ENCODE measurements at regions not wholly inside any gene's neighbourhood (a gene's known extent, or its start where the extent isn't known, plus 50 kb on each side); places are given as distances from the start of the nearest gene placed in this dataset.

DNA sequence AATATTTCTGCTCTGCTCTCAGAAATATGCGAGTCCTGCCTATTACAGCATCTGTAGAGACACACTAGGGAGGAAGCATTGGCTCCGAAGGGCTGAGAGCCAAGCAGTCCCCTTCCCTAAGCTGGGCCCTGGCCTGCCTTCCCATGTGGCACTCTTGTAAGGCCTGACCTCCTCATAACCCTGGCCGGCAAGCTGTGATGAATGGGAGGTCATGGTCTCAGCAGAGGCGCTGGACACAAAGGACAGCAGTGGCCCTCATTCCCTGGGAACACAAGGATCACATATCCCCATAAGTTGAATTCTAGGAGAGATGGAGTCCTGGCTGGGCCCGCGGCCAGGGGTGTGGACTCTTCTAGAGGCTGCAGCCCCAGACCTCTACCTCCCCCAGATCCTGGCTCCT lies 483.3 kb downstream of the ZNF536 start:
- H3K79me2 ChIP-seq (ENCODE audit: insufficient read depth, low read depth, low read length), result no peaks in the 10 kb centered on the region
- ChIA-PET POLR2A (no interaction called here), CTCF (ENCODE audit: unreplicated experiment) (no interaction called here)
- H3K36me3 ChIP-seq (ENCODE audit: insufficient read depth, low read length), result no peaks in the 10 kb centered on the region
- H3K9me3 ChIP-seq (ENCODE audit: low read length), result no peaks in the 10 kb centered on the region
- H3K27ac ChIP-seq (ENCODE audit: low read depth, low read length, poor library complexity, severe bottlenecking), result no peak overlapping the region
- H3K4me2 ChIP-seq (ENCODE audit: low read length), result no peak overlapping the region
- H4K20me1 ChIP-seq (ENCODE audit: insufficient read depth, low read length), result no peaks in the 10 kb centered on the region
- no peak for TF ChIP-seq EZH2phosphoT487 (IDR thresholded peaks at IDR 0.05; ENCODE audit: borderline replicate concordance, low read depth, low read length)
- TF ChIP-seq, protein P1, sequence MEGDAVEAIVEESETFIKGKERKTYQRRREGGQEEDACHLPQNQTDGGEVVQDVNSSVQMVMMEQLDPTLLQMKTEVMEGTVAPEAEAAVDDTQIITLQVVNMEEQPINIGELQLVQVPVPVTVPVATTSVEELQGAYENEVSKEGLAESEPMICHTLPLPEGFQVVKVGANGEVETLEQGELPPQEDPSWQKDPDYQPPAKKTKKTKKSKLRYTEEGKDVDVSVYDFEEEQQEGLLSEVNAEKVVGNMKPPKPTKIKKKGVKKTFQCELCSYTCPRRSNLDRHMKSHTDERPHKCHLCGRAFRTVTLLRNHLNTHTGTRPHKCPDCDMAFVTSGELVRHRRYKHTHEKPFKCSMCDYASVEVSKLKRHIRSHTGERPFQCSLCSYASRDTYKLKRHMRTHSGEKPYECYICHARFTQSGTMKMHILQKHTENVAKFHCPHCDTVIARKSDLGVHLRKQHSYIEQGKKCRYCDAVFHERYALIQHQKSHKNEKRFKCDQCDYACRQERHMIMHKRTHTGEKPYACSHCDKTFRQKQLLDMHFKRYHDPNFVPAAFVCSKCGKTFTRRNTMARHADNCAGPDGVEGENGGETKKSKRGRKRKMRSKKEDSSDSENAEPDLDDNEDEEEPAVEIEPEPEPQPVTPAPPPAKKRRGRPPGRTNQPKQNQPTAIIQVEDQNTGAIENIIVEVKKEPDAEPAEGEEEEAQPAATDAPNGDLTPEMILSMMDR (conservative IDR thresholded peaks at IDR 0.05; ENCODE audit: low read length), result no peak
- intact Hi-C loops (cut with micrococcal nuclease; ENCODE audit: unreplicated experiment), result no loop called here
- BruUV-seq (replicated peaks), result no TSS peak
- no peak overlapping the region for H2AFZ ChIP-seq (ENCODE audit: low read length)
- DNase-seq (ENCODE audit: low spot score), result no peak
- no peaks in the 10 kb centered on the region for H3K9me2 ChIP-seq (ENCODE audit: insufficient read depth, low read length)
- H3K4me3 ChIP-seq (ENCODE audit: low read depth, low read length, poor library complexity, severe bottlenecking), result no peak overlapping the region
- H3K4me1 ChIP-seq (ENCODE audit: insufficient read depth, low read length, poor library complexity, severe bottlenecking), result no peaks in the 10 kb centered on the region

DNA sequence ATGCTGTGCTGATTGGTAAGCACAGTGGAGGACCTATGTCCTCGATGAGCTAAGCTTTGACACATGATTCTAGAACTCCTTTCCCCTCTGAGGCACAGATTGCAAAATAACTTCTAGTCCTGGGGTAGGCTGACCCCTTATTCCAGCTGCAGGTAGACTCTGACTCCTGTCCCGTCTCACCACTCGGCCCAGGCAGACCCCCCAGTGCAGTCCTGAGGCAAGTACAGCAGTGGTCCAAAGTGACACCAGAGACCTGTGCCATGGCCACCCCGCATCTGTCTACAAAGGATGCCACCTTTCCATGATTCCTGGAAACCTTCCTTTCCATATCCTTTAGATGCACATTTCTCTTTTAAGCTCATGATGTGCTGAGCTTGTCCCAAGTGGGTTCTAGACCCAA lies 482.5 kb downstream of the ZNF536 start:
- ChIA-PET CTCF (ENCODE audit: unreplicated experiment) (no interaction called here), POLR2A (no interaction called here)
- Histone ChIP-seq H3K9me3 (ENCODE audit: low read length) (no peaks in the 10 kb centered on the region), H3K9me2 (ENCODE audit: insufficient read depth, low read length) (no peaks in the 10 kb centered on the region), H3K4me3 (ENCODE audit: low read depth, low read length, poor library complexity, severe bottlenecking) (no peak overlapping the region), H2AFZ (ENCODE audit: low read length) (no peak overlapping the region), H3K36me3 (ENCODE audit: insufficient read depth, low read length) (no peaks in the 10 kb centered on the region), H3K27ac (ENCODE audit: low read depth, low read length, poor library complexity, severe bottlenecking) (no peak overlapping the region), H3K4me2 (ENCODE audit: low read length) (no peak overlapping the region), H3K79me2 (ENCODE audit: insufficient read depth, low read depth, low read length) (no peaks in the 10 kb centered on the region), H4K20me1 (ENCODE audit: insufficient read depth, low read length) (no peaks in the 10 kb centered on the region), H3K4me1 (ENCODE audit: insufficient read depth, low read length, poor library complexity, severe bottlenecking) (no peaks in the 10 kb centered on the region)
- BruUV-seq (replicated peaks), result no TSS peak
- no peak for DNase-seq (ENCODE audit: low spot score)
- intact Hi-C loops (cut with micrococcal nuclease; ENCODE audit: unreplicated experiment), result no loop called here
- TF ChIP-seq, protein P1 (conservative IDR thresholded peaks at IDR 0.05; ENCODE audit: low read length), result no peak
- TF ChIP-seq EZH2phosphoT487 (IDR thresholded peaks at IDR 0.05; ENCODE audit: borderline replicate concordance, low read depth, low read length), result no peak

DNA sequence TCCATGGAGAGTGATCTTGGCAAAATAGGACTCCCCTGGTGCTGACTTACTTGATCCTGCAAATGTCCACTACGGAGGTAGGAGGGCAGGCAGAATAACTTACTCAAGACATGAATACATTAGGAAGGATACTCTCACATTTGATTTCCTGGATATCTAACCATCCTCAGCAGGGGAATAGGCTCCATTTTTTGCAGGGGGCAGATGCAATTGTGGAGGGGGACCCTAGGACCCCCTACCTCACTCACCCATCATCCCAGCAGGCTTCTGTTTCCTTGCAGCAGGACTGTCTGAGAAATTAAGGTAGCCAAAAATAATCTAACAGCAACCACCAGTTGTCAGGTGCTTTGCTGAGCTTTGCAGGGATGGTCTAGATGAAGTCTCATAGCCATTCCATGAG lies 482.0 kb downstream of the ZNF536 start:
- Histone ChIP-seq H3K4me3 (ENCODE audit: low read depth, low read length, poor library complexity, severe bottlenecking) (no peak overlapping the region), H3K4me1 (ENCODE audit: insufficient read depth, low read length, poor library complexity, severe bottlenecking) (no peaks in the 10 kb centered on the region), H3K9me2 (ENCODE audit: insufficient read depth, low read length) (no peaks in the 10 kb centered on the region), H3K4me2 (ENCODE audit: low read length) (no peak overlapping the region), H3K79me2 (ENCODE audit: insufficient read depth, low read depth, low read length) (no peaks in the 10 kb centered on the region), H4K20me1 (ENCODE audit: insufficient read depth, low read length) (no peaks in the 10 kb centered on the region), H3K9me3 (ENCODE audit: low read length) (no peaks in the 10 kb centered on the region), H3K36me3 (ENCODE audit: insufficient read depth, low read length) (no peaks in the 10 kb centered on the region), H2AFZ (ENCODE audit: low read length) (no peak overlapping the region), H3K27ac (ENCODE audit: low read depth, low read length, poor library complexity, severe bottlenecking) (no peak overlapping the region)
- intact Hi-C loops (cut with micrococcal nuclease; ENCODE audit: unreplicated experiment), result no loop called here
- ChIA-PET POLR2A (no interaction called here), CTCF (ENCODE audit: unreplicated experiment) (no interaction called here)
- TF ChIP-seq, protein P1 (conservative IDR thresholded peaks at IDR 0.05; ENCODE audit: low read length), result no peak
- TF ChIP-seq EZH2phosphoT487 (IDR thresholded peaks at IDR 0.05; ENCODE audit: borderline replicate concordance, low read depth, low read length), result no peak
- no TSS peak for BruUV-seq (replicated peaks)
- no peak for DNase-seq (ENCODE audit: low spot score)
